Smooth muscle cell (in vitro differentiated cells): ENCODE measurements at regions not wholly inside any gene's neighbourhood (a gene's known extent, or its start where the extent isn't known, plus 50 kb on each side); places are given as distances from the start of the nearest gene placed in this dataset.
"Not testable (repeated sequence)": the region's sequence is repeated elsewhere in the genome, so short reads cannot be mapped to it uniquely, and the experiment has no call there.

Experiments
- DNase-seq: peaks from one replicate; lab custom pipeline; 2025; ENCODE audit not compliant: unreplicated experiment; lab: John Stamatoyannopoulos, UW
- H2AFZ ChIP-seq: fragments of 200-600 bp; sonication (generic); 2 replicates; pipeline ENCODE4 v1.6.0; 2016; ENCODE audit warnings: antibody characterized with exemption, low read depth, mild to moderate bottlenecking
- H3F3A ChIP-seq: fragments of 200-600 bp; sonication (generic); 2 replicates; pipeline ENCODE4 v1.6.0; 2017; ENCODE audit warnings: antibody characterized with exemption, low read depth
- H3K27ac ChIP-seq: fragments of 200-600 bp; sonication (generic); 2 replicates; pipeline ENCODE4 v1.5.1; 2016; ENCODE audit warnings: low read depth, mild to moderate bottlenecking
- H3K27me3 ChIP-seq: fragments of 200-600 bp; sonication (generic); 2 replicates; pipeline ENCODE4 v1.6.1; 2016; ENCODE audit warnings: low read depth, mild to moderate bottlenecking
- H3K36me3 ChIP-seq: fragments of 200-600 bp; sonication (generic); 2 replicates; pipeline ENCODE4 v1.5.1; 2016; ENCODE audit warnings: low read depth
- H3K4me1 ChIP-seq: fragments of 200-600 bp; sonication (generic); 2 replicates; pipeline ENCODE4 v1.5.1; 2016; ENCODE audit warnings: low read depth
- H3K4me2 ChIP-seq: fragments of 200-600 bp; sonication (generic); 2 replicates; pipeline ENCODE4 v1.6.0; 2016; ENCODE audit warnings: mild to moderate bottlenecking
- H3K4me3 ChIP-seq: fragments of 200-600 bp; sonication (generic); 2 replicates; pipeline ENCODE4 v1.5.1; 2016; ENCODE audit warnings: mild to moderate bottlenecking
- H3K79me2 ChIP-seq: fragments of 200-600 bp; sonication (generic); 2 replicates; pipeline ENCODE4 v1.6.0; 2016; ENCODE audit warnings: low read depth, mild to moderate bottlenecking
- H3K9ac ChIP-seq: fragments of 200-600 bp; sonication (generic); 2 replicates; pipeline ENCODE4 v1.6.0; 2016; ENCODE audit warnings: low read depth
- H3K9me3 ChIP-seq: fragments of 200-600 bp; sonication (generic); replicated peaks from 2 replicates; pipeline ENCODE4 v1.5.1; 2016; ENCODE audit warnings: low read depth
- H4K20me1 ChIP-seq: fragments of 200-600 bp; sonication (generic); 2 replicates; pipeline ENCODE4 v1.6.0; 2016; ENCODE audit warnings: low read depth
- WGBS: methylation state at CpG from one replicate; pipeline ENCODE4 v1.1.7; 2016; ENCODE audit warnings: low lambda C conversion rate; 5-methylcytosine and 5-hydroxymethylcytosine counted together

GRCh38 chr9:62032441-62032840, 842.6 kb downstream of the SPATA31A7 start:
- H3K4me1 ChIP-seq, DNase-seq, H3K27me3 ChIP-seq: not testable (repeated sequence)

GRCh38 chr9:62038260-62038659, 848.4 kb downstream of the SPATA31A7 start:
- H3K27ac ChIP-seq, H4K20me1 ChIP-seq, H3K4me2 ChIP-seq, H3K4me1 ChIP-seq, H3K27me3 ChIP-seq, H3K36me3 ChIP-seq, H3K79me2 ChIP-seq, DNase-seq, H3K9ac ChIP-seq, H3K4me3 ChIP-seq, H3F3A ChIP-seq, H3K9me3 ChIP-seq, H2AFZ ChIP-seq: not testable (repeated sequence)
- WGBS: no CpG with 5 or more reads among the region's 7 CpGs

More at GRCh38 chr9:62032441-62032840, 842.6 kb downstream of the SPATA31A7 start:
- not testable (repeated sequence) for H4K20me1 ChIP-seq, H3K9ac ChIP-seq, H3K36me3 ChIP-seq, H3K9me3 ChIP-seq, H2AFZ ChIP-seq, H3F3A ChIP-seq, H3K27ac ChIP-seq, H3K4me3 ChIP-seq, H3K4me2 ChIP-seq, H3K79me2 ChIP-seq
- WGBS: no CpG with 5 or more reads among the region's 3 CpGs

- DNase-seq, H2AFZ ChIP-seq, H3K9me3 ChIP-seq, H3K4me2 ChIP-seq, H3K9ac ChIP-seq, H3K27me3 ChIP-seq, H3F3A ChIP-seq, H3K4me1 ChIP-seq, H4K20me1 ChIP-seq, H3K79me2 ChIP-seq, H3K4me3 ChIP-seq, H3K36me3 ChIP-seq: not testable (repeated sequence)
- peak overlapping the region; percentile 62 for H3K27ac ChIP-seq
- no CpG with 5 or more reads among the region's 3 CpGs for WGBS
Observed at GRCh38 chr9:62058155-62058554, 868.3 kb downstream of the SPATA31A7 start.

GRCh38 chr9:62071043-62071442, 881.2 kb downstream of the SPATA31A7 start:
- H3K79me2 ChIP-seq, H3K27ac ChIP-seq, H3K4me1 ChIP-seq, H3K9me3 ChIP-seq, H4K20me1 ChIP-seq, H3K9ac ChIP-seq, H3F3A ChIP-seq, H2AFZ ChIP-seq, H3K27me3 ChIP-seq, H3K4me3 ChIP-seq, H3K36me3 ChIP-seq, DNase-seq, H3K4me2 ChIP-seq: not testable (repeated sequence)
- no CpG with 5 or more reads among the region's 5 CpGs for WGBS

GRCh38 chr9:62073401-62073800, 883.6 kb downstream of the SPATA31A7 start:
- H3K4me1 ChIP-seq, H3K36me3 ChIP-seq: not testable (repeated sequence)

GRCh38 chr9:62084245-62084644, 894.4 kb downstream of the SPATA31A7 start:
- not testable (repeated sequence) for H3K9me3 ChIP-seq, H4K20me1 ChIP-seq, H3F3A ChIP-seq, H3K27ac ChIP-seq, H3K4me2 ChIP-seq, DNase-seq, H3K36me3 ChIP-seq, H3K4me3 ChIP-seq, H3K9ac ChIP-seq, H2AFZ ChIP-seq, H3K79me2 ChIP-seq, H3K27me3 ChIP-seq, H3K4me1 ChIP-seq
- no CpG with 5 or more reads among the region's 1 CpG for WGBS

More at GRCh38 chr9:62073401-62073800, 883.6 kb downstream of the SPATA31A7 start:
- not testable (repeated sequence) for H2AFZ ChIP-seq, H3K9ac ChIP-seq, H3F3A ChIP-seq, H3K4me2 ChIP-seq, H4K20me1 ChIP-seq, H3K27me3 ChIP-seq, H3K9me3 ChIP-seq, DNase-seq, H3K79me2 ChIP-seq, H3K4me3 ChIP-seq, H3K27ac ChIP-seq
- no CpG with 5 or more reads among the region's 10 CpGs for WGBS

GRCh38 chr9:62095714-62096345, 906.0 kb downstream of the SPATA31A7 start:
- no CpG with 5 or more reads among the region's 6 CpGs for WGBS

GRCh38 chr9:62110486-62110885, 920.6 kb downstream of the SPATA31A7 start:
- H3K9me3 ChIP-seq: not testable (repeated sequence)

More at GRCh38 chr9:62095714-62096345, 906.0 kb downstream of the SPATA31A7 start:
- H3K79me2 ChIP-seq, H3K4me1 ChIP-seq, H3K9ac ChIP-seq, H3F3A ChIP-seq, H3K4me3 ChIP-seq, DNase-seq, H4K20me1 ChIP-seq, H3K9me3 ChIP-seq, H2AFZ ChIP-seq, H3K27me3 ChIP-seq, H3K4me2 ChIP-seq, H3K36me3 ChIP-seq, H3K27ac ChIP-seq: not testable (repeated sequence)

More at GRCh38 chr9:62110486-62110885, 920.6 kb downstream of the SPATA31A7 start:
- not testable (repeated sequence) for H3K27ac ChIP-seq, H3K4me1 ChIP-seq, H3K79me2 ChIP-seq, H4K20me1 ChIP-seq, H3K4me2 ChIP-seq, H3K9ac ChIP-seq, H3K27me3 ChIP-seq, H3K36me3 ChIP-seq, DNase-seq, H2AFZ ChIP-seq, H3F3A ChIP-seq, H3K4me3 ChIP-seq
- WGBS: 93% methylated on average over 4 of the region's 5 CpGs
